Right cardiac atrium (tissue), 5 donors: ENCODE measurements at regions not wholly inside any gene's neighbourhood (a gene's known extent, or its start where the extent isn't known, plus 50 kb on each side); places are given as distances from the start of the nearest gene placed in this dataset.

Experiments used
- ATAC-seq, 2 donors: fragments of 200-7000 bp; cut with Tn5 transposase; one replicate each; pipeline versions ENCODE4 v1.8.0 to v1.9.1; 2020; ENCODE audit warnings: moderate library complexity in 2 of 2, mild to moderate bottlenecking in 1 of 2
- DNase-seq, 3 donors: peaks; one replicate each; pipeline ENCODE4 v3.0.0-alpha.2; 2020
- H3K27ac ChIP-seq: one replicate; pipeline ENCODE4 v1.5.1; 2013; ENCODE audit warnings: mild to moderate bottlenecking, low read length, control low read depth, moderate library complexity
- H3K27me3 ChIP-seq: one replicate; pipeline ENCODE4 v1.6.1; 2013; ENCODE audit not compliant: control insufficient read depth, insufficient read depth
- H3K4me1 ChIP-seq: one replicate; pipeline ENCODE4 v1.6.1; 2013; ENCODE audit warnings: low read length; ENCODE audit not compliant: control insufficient read depth, insufficient read depth
- H3K4me3 ChIP-seq: one replicate; pipeline ENCODE4 v1.5.1; 2013; ENCODE audit warnings: low read length, control low read depth
- H3K9me3 ChIP-seq: one replicate; pipeline ENCODE4 v1.6.1; 2013; ENCODE audit warnings: low read length; ENCODE audit not compliant: control insufficient read depth
- WGBS: extraction: QIAGEN DNeasy Blood & Tissue Kit; methylation state at CpG from one replicate; pipeline ENCODE4 v1.1.7; 2013; 5-methylcytosine and 5-hydroxymethylcytosine counted together
- intact Hi-C, 4 donors: fragments of 100-400 bp; cut with DNase I; formaldehyde crosslinking; loops; one replicate each; pipeline versions ENCODE4 v1.11.0 to v1.14.0; 2022 to 2023
- donor health status: healthy with polysubstance abuse.
- donor health status: DM: no; HTN: yes; CAD: no.
- donor health status: DM: no; HTN: no; CAD: no.
- donor health status: DM: no; HTN: yes; CAD: no; lungs with severe emphysema.
- donor health status: DM: yes; HTN: yes; CAD: no.

DNA sequence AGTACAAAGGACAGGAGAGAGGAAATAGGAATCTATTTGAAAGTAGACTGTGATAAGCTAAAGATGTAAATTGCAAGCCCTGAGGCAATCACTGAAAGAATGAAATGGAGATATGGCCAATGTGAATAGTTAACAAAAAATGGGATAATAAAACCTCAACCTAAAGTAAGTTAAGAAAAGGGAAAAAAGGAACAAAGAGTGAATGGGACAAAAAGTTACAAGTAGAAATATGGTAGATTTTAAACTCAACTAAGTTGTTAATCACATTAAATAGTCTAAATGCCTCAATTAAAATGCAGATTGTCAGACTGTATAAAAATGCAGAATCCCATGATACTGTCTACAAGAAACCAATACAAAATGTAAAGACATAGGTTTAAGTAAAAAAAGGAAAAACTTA, 165.2 kb upstream of the RBMS1 start:
- Histone ChIP-seq H3K4me3 (no peak overlapping the region), H3K9me3 (no peaks in the 10 kb centered on the region), H3K27me3 (no peaks in the 10 kb centered on the region), H3K27ac (no peak overlapping the region), H3K4me1 (no peaks in the 10 kb centered on the region)
- DNase-seq (no peak), ATAC-seq (no peak)
- intact Hi-C loops: no loop called here

DNA sequence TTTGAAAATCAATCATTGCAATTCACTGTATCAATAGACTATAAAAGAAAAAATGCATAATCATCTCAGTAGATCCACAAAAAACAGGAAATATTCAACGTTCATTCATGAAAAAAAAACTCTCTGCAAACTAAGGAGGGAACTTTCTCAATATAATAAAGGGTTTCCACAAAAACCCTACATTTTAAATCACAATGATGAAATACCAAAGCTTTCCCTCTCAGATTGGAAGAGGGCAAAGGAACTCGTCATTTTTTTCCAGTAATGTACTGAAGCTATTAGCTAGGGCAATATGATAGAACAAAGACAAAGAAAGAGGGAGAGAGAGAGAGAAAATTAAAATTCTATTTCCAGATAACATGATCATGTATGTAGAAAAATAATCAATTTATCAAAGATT, 167.1 kb upstream of the RBMS1 start:
- Histone ChIP-seq H3K27me3 (no peaks in the 10 kb centered on the region), H3K9me3 (no peaks in the 10 kb centered on the region), H3K4me1 (peaks cover 3% of the 10 kb centered on the region), H3K27ac (no peak overlapping the region), H3K4me3 (no peak overlapping the region)
- intact Hi-C loops: loop anchor here in 1 of 4 donors (10.0 kb wide), 1 partner anchor 166 kb away; the partner anchor contains the start of gene RBMS1
- 49% methylated on average over 2 of the region's 2 CpGs for WGBS
- ATAC-seq: no peak
- DNase-seq: no peak

GRCh38 chr2:160664603-160665140, 171.1 kb upstream of the RBMS1 start:
- WGBS: 28% methylated on average over 2 of the region's 2 CpGs
- Histone ChIP-seq H3K27me3 (no peaks in the 10 kb centered on the region), H3K4me3 (no peak overlapping the region), H3K27ac (no peak overlapping the region), H3K4me1 (peaks cover 4% of the 10 kb centered on the region), H3K9me3 (no peaks in the 10 kb centered on the region)
- ATAC-seq (peak; percentile 36 to 57), DNase-seq (no peak)
- intact Hi-C loops: loop anchor here in 1 of 4 donors (10.0 kb wide), 1 partner anchor 170 kb away; the partner anchor contains the start of gene RBMS1

DNA sequence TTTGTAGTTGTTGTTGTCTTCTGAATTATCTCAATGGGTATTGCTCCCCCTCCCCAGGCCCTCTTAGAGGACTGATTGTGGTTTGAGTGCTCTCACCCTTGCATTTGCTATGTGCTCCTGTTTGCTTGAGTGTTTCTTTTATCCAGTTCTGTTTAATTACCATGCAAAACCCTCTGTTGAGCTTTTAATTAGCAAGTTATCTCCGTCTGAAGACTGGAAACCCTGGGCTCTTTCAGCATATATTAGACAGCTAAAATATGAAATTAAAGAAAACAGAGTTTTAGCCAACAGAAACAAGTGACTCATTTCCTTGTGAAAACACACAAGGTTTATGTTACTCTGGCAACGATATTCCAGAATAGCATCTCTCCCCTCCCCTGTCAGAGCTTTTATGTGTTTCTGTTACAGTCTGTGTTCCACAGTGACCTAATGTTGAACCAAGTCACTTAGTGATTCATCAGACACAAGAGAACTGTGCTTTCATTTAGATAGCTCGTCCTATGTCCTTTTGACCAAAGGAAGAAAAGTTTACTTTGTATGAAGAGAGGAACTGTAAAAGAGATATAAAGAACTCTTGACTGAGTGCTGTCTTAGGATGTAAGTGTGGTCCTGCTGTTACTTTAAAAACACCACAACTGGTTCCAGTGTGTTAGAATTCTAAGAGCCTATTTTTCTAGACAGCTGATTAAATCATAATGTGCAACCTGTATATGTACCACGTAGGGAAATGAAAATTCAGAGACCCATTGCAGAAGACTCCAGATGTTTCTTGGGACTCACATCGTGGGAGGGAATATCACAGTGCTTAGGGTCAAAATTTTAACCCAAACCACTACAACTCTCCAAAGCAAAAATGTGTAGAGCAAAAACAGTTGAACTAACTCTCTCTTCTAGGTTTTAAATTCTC, 172.8 kb upstream of the RBMS1 start:
- Histone ChIP-seq H3K9me3 (no peaks in the 10 kb centered on the region), H3K4me3 (no peak overlapping the region), H3K4me1 (peaks cover 4% of the 10 kb centered on the region), H3K27ac (peak overlapping the region; percentile 76), H3K27me3 (no peaks in the 10 kb centered on the region)
- intact Hi-C loops: loop anchor here in 1 of 4 donors (10.0 kb wide), 1 partner anchor 172 kb away; the partner anchor contains the start of gene RBMS1
- DNase-seq (no peak), ATAC-seq (peak; percentile 98 to 99)
- 3% methylated on average over 5 of the region's 5 CpGs for WGBS

DNA sequence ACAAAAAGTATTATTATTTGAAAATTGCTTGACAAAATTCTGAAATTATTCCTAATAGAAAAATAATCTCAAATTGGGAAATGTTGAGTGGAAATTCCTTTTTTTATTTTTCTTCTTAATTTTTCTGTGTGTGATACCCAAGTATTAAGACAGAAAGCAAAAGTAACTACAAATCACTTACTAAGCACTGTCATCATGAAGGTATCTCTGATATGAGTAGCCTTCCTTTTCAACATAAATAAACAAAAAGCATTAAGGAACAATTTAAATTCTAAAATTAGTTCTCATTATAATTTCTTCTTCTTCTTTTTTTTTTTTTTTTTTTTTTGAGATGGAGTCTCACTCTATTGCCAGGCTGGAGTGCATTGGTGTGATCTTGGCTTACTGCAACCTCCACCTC, 174.2 kb upstream of the RBMS1 start:
- no peak overlapping the region for H3K27ac ChIP-seq
- ATAC-seq (no peak), DNase-seq (no peak)
- peaks cover 4% of the 10 kb centered on the region for H3K4me1 ChIP-seq
- H3K9me3 ChIP-seq: no peaks in the 10 kb centered on the region
- H3K4me3 ChIP-seq: no peak overlapping the region
- no peaks in the 10 kb centered on the region for H3K27me3 ChIP-seq
- intact Hi-C loops: loop anchor here in 1 of 4 donors (10.0 kb wide), 1 partner anchor 173 kb away; the partner anchor contains the start of gene RBMS1

DNA sequence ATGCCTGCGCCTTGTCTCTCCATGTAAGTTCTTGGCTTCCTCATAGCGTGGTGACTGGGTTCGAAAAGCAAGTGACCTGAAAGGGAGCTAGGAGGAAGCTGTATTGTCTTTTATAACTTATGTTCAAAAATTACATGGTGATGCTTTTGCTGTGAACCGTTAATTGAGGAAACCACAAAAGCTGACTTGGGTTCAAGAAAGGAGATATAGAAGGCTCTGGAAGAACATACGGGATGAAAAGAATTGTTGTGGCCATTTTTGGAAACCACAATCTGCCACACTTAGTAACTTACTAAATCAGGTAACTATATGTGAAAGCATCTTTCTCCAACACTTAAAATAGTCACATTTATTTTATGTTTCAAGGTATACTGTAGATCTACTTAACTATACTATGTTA, 177.0 kb upstream of the RBMS1 start:
- no peak overlapping the region for H3K27ac ChIP-seq
- no peaks in the 10 kb centered on the region for H3K9me3 ChIP-seq
- ATAC-seq: no peak
- DNase-seq: no peak
- H3K4me3 ChIP-seq: no peak overlapping the region
- intact Hi-C loops: no loop called here
- peaks cover 2% of the 10 kb centered on the region for H3K4me1 ChIP-seq
- H3K27me3 ChIP-seq: no peaks in the 10 kb centered on the region
- WGBS: 88% methylated on average over 5 of the region's 5 CpGs

- no peaks in the 10 kb centered on the region for H3K9me3 ChIP-seq
- no peak overlapping the region for H3K4me3 ChIP-seq
- no peaks in the 10 kb centered on the region for H3K4me1 ChIP-seq
- no peak overlapping the region for H3K27ac ChIP-seq
- no peak for ATAC-seq
- DNase-seq: no peak
- intact Hi-C loops: no loop called here
- WGBS: 43% methylated on average over 1 of the region's 1 CpG
- H3K27me3 ChIP-seq: no peaks in the 10 kb centered on the region
Observed at GRCh38 chr2:160672211-160672610, 178.6 kb upstream of the RBMS1 start.

- WGBS: 66% methylated on average over 2 of the region's 2 CpGs
- H3K4me1 ChIP-seq: no peaks in the 10 kb centered on the region
- no peak for ATAC-seq
- no peaks in the 10 kb centered on the region for H3K27me3 ChIP-seq
- intact Hi-C loops: no loop called here
- H3K9me3 ChIP-seq: no peaks in the 10 kb centered on the region
- H3K4me3 ChIP-seq: no peak overlapping the region
- no peak overlapping the region for H3K27ac ChIP-seq
- DNase-seq: no peak
Observed at GRCh38 chr2:160674146-160674750, 180.6 kb upstream of the RBMS1 start.

DNA sequence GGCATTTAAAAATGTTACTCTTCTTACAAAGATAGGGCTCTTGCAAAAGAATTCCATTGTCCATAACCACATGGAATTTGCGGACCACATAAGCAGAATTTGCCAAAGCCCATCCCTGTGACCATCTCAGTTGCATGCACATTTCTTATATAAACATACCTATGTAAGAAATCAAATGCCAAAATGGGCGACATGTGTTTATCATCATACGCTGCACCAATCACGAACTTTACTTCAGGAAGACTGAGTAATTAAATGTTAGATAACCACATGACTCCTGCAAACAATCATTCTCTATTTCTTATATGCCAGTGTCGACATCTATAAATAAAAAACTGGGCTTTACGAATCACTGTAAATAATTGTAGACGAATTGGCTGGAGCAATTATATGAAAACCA, 186.1 kb upstream of the RBMS1 start:
- intact Hi-C loops: no loop called here
- ATAC-seq: no peak
- no peak overlapping the region for H3K27ac ChIP-seq
- no peak for DNase-seq
- no peak overlapping the region for H3K4me3 ChIP-seq
- peaks cover 1% of the 10 kb centered on the region for H3K4me1 ChIP-seq
- H3K27me3 ChIP-seq: no peaks in the 10 kb centered on the region
- 88% methylated on average over 7 of the region's 7 CpGs for WGBS
- no peaks in the 10 kb centered on the region for H3K9me3 ChIP-seq

GRCh38 chr2:160680294-160680693, 186.7 kb upstream of the RBMS1 start:
- ATAC-seq: no peak
- H3K9me3 ChIP-seq: no peaks in the 10 kb centered on the region
- peaks cover 1% of the 10 kb centered on the region for H3K4me1 ChIP-seq
- intact Hi-C loops: no loop called here
- DNase-seq: no peak
- no peak overlapping the region for H3K27ac ChIP-seq
- no peak overlapping the region for H3K4me3 ChIP-seq
- no peaks in the 10 kb centered on the region for H3K27me3 ChIP-seq

GRCh38 chr2:160680974-160681373, 187.4 kb upstream of the RBMS1 start:
- Histone ChIP-seq H3K27ac (no peak overlapping the region), H3K4me3 (no peak overlapping the region), H3K27me3 (no peaks in the 10 kb centered on the region), H3K9me3 (no peaks in the 10 kb centered on the region), H3K4me1 (peaks cover 1% of the 10 kb centered on the region)
- no peak for ATAC-seq
- 98% methylated on average over 2 of the region's 2 CpGs for WGBS
- intact Hi-C loops: no loop called here
- no peak for DNase-seq
